GM21619 (cell line): ENCODE measurements at regions not wholly inside any gene's neighbourhood (a gene's known extent, or its start where the extent isn't known, plus 50 kb on each side); places are given as distances from the start of the nearest gene placed in this dataset.

Source experiments
- ATAC-seq: cut with Tn5 transposase; IDR thresholded peaks from one replicate; pipeline ENCODE4 v1.9.1; 2021; ENCODE audit not compliant: unreplicated experiment

DNA sequence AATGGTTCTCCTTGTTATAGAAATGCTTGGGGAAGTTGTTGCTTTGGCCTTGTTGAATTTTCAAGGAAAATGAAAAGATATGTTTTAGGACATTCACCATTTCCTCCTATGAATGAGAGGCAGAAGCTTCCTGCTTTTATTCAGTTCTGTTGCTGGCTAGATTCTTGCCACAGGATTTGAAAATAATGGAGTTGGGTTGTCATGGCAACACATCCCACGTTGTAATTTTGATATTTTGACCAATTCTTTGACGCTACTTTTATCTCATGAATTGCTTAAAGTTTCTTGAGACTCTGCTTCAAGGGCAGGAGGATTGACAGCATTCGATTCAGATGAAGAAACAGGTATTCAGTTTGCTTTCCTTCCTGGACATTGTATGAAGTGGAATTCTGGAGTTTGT, 331.5 kb downstream of the PRDM2 start:
- ATAC-seq: no peak

DNA sequence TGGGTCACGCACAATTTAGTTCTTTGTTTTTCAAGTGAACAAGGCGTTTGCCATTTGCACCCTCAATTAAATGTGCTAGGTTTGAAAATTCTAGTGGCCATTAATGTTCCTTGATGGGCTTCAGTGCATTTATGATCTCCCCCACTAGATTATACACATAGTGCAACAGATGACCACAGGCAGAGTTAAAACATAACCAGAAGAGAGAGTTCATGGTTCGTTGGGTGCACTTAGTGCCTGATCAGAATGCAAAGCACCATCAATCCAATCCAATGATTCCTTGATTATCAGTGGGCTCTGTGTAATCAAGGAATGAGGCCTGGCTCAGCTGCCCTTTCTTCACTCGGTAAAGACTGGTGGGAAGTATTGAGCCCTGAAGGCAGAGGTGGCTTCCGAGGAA, 334.5 kb downstream of the PRDM2 start:
- ATAC-seq: no peak

DNA sequence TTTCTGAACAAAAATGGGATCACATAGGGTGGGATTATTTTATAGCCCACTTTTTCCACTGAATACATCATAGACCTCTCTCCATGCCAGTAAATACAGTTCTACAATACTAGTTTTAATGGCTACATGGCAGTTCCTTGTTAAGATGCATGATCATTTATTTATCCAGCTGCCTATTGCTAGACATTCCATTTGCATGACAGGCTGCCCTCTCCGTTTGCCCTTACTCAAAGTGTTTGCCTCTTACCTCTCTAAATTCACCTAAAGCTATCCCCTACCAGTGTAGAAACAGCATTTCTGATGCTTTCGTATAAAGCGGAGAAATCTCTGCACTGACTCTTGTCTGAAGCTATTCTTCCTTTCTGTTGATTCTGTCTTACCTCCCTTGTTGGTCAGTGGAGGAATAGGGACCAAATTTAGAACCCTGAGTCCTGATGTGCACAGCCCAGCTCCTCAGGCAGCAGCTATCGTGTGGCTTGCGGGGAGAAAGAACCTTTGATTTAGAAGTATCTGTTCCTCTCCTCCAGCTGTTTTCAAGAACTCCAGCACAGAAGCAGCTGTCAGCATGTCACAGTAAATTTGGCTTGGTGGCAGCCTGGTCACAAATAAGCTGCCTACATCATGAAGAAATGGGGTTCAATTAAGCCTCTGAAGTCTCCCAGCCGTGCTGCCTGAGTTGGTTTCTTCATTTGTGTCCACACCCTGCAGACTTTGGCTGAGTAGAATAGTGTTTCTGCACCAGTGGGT, 337.3 kb downstream of the PRDM2 start:
- no peak for ATAC-seq

DNA sequence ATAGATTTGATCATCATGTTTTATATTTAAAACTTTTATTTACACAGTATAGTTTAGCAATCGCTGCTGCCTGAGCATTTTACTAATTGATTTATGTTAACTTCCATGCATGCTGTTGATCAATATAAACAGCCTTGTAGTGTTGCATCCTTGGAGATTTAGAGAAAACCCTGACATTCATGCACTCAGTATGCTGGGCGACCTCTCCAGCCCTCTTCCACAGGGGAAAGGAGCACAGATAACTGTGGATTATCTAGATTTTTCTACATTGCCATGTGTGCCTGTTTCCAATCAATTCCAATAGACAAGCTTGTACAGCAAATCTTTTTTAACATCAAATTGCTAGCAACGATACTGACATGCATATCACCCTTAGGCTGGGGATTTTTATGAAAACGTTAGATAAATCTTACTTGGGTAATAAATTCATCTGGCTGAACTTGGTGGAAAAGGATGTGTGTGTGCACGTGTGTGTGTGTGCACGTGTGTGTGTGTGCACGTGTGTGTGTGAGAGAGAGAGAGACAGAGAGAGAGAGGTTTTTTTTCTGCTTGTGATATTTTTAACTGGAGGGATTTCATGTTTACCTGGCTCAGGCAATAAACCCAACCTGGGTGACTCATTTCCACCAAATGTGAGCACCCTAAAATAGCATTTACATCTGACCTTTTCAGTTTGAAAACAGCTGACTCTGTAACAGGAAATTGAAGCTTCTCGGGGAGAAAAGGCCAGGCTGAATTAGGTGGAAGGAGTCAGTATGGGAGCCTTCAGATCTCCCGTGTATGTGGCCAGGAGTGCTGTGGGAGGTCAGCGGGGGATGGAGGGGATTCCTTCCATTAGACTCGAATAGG, 339.8 kb downstream of the PRDM2 start:
- no peak for ATAC-seq

DNA sequence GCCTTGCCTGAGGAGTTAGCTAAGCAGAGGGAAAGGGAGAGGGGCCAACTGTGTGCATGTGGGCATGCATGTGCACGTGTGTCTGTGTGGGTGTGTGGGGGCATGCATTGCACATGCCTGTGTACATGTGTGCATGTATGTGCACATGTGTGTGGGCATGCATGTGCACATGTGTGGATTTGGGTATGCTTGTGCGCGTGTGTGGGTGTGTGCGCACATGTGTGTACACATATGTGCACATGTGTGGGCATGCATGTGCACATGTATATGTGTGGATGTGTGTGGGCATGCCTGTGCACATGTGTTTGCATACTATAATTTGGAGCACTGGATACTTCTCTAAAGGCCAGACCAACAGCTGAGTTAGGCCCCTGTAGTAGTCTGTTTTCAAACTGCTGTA, 350.0 kb downstream of the PRDM2 start:
- ATAC-seq: no peak

GRCh38 chr1:14055442-14056223, 355.6 kb downstream of the PRDM2 start:
- no peak for ATAC-seq

- ATAC-seq: no peak
These were observed 357.7 kb downstream of the PRDM2 start for GRCh38 chr1:14057640-14058039.

- ATAC-seq: no peak
These were observed 361.2 kb downstream of the PRDM2 start for GRCh38 chr1:14061204-14061603.

- ATAC-seq: no peak
These were observed 361.7 kb downstream of the PRDM2 start for GRCh38 chr1:14061722-14062121.

GRCh38 chr1:14062669-14063068, 362.7 kb downstream of the PRDM2 start:
- no peak for ATAC-seq

DNA sequence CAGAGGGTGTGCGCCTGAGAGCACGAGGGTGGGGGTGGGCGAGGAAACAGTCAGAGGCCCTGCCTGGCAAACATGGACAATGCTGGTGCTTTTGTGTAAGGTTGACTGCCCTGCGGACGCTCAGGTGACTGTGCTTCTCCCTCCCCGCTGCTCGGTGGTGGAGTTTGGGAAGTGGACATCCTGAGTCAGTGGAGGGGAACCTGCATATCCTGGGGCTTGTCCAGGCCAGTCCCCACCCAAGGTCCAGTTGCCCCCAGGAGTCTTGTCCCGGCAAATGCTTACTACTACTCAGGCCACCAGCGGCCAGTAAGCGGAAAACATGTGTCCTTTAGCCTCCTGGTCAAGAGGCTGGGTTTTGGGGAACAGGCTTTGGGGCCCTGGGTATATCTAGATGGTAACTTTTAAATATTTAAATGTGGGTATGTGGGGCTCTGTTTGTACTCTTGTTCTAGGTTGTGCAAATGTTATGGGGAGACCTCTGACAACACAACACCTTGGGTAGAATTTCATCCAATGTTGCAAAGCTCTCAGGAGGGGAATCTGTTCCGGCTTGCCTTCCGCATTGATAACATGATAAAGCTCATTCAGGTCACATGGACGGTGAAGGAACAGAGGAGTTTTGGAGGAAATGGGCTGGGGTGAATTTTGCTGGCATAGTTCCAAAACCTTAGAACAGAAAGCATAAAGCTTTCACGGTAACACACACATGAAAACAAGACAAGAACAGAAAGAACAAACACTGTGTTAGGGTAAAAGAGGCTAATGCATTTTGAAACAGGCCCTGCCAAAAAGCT, 364.9 kb downstream of the PRDM2 start:
- ATAC-seq: no peak

DNA sequence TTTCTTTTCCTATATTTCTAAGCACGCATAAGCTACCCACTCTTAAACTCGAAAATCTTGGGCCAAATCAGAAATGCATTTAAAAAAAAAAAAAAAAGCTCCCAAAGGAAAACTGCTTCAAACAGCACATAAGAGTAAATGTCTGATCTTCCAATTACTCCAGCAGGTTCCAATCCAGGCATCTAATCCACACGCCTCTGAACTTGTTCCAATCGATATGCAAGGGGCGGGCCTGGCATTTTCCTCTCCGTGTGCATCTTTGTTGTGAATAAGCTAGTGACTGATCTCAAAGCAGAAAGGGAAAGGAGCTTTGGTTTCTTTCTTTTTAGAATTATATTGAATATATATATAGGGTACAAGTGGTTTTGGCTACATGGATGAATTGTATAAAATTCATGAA, 365.5 kb downstream of the PRDM2 start:
- ATAC-seq: no peak

DNA sequence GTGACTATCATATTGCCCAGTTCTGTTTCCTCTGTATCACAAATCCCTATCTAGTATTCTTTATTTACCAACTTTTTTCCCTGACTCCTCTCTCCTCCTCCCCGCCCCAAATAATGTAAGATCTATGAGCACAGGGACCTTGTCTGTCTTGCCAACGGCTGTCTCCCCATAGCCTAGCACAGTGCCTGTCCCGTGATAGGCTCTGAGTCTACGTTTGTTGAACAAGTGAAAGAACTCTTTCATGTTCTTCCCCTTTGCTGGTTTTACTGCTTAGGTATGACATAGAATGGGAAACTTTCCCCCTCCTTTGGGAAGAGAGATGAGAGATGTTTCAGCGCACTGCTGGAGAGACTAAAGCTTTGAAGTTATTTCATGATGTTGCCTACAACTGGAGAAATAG, 367.0 kb downstream of the PRDM2 start:
- no peak for ATAC-seq

- ATAC-seq: no peak
These were observed 367.7 kb downstream of the PRDM2 start for GRCh38 chr1:14067711-14068110.

DNA sequence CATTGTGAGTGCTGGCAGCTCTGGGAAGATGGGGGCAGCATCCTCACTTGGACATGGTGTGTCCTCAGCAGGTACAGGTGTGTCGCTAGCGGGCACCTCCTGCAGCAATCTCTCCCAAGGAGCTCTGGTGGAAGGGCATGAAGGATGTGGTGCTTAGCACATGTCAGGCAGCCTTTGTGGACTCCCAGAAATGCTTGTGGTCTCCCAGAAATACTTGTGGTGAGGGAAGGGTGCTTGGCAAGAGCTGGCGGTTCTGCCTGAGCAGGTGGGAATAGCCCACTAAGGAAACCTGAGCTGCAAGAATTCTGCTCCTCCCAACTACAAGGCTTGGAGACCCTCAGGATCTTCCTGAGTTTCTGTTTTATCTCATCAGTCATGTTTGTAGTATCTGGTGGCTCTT, 371.6 kb downstream of the PRDM2 start:
- ATAC-seq: no peak

DNA sequence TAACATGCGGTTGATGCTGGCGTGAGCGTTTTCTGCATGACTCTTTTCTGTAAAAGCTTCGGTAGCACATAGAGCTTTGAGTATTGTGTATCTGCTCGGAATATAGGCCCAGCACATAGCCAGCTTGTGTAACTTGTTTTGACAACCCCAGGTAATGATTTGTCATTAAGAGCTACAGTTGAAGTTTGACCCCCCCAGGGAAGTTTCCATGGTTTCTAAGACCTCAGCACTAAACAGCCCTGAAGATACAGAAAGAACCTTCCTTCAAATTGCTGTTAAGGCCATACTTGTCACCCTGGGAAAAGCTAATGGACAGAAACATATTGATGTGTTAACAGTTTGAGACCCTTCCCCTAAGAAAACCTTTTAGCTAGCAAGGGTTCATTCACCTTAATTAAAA, 380.7 kb downstream of the PRDM2 start:
- ATAC-seq: no peak

- ATAC-seq: no peak
These were observed 382.3 kb downstream of the PRDM2 start for GRCh38 chr1:14082331-14082730.

GRCh38 chr1:14083277-14083676, 383.3 kb downstream of the PRDM2 start:
- no peak for ATAC-seq

DNA sequence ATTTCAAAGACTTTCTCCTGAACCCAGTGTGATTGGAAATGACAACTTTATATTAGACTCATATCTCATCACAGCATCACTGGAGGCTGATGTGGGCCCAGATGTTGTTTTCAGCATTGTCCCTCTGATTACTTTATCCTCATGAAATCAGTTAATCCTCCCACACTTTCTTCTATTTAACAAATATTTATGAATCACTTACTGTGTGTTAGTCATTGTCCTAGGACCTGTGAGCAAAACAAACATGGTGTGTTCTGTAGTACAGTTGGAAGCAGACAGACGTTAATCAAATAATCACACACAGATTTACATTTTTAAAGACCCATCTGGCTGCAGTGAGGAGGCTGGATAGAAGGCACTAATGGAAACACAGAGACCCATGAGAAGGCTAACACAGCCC, 383.7 kb downstream of the PRDM2 start:
- ATAC-seq: no peak

GRCh38 chr1:14090062-14090461, 390.1 kb downstream of the PRDM2 start:
- ATAC-seq: no peak

- no peak for ATAC-seq
These were observed 390.5 kb downstream of the PRDM2 start for GRCh38 chr1:14090531-14090930.
